ENCODE measurements at regions not wholly inside any gene's neighbourhood (a gene's known extent, or its start where the extent isn't known, plus 50 kb on each side); places are given as distances from the start of the nearest gene placed in this dataset.

GRCh38 chr6:47360388-47360787 is 50.7 kb upstream of the TNFRSF21 start:
- no peak for DNase-seq

DNA sequence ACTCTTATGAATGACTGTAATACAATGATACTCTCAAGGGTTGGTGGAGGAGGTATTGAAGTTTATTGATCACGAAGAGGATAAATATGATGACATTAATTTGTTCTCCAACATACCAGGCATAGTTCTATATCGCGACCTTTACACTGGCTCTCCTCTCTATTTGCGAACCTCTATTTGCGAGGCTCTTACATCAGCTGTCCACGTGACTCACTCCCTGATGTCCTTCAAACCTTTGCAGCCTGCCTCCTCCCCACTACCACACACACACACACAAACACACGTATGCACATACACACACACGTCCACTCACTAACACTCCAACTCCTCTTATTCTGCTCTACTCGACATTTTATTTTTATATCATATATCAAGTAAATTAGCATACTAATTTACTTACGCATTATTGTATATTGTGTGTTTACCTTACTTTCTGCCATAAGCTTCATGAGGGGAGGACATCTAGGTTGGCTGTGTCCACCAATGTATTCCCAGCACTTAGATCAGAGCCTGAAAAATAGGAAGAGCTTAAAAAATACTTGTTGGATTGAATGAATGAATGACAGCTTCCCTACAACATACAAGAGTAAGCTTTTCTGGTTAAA is 53.3 kb upstream of the TNFRSF21 start:
- no peak for DNase-seq

GRCh38 chr6:47363736-47364135 is 54.0 kb upstream of the TNFRSF21 start:
- DNase-seq = no peak

DNA sequence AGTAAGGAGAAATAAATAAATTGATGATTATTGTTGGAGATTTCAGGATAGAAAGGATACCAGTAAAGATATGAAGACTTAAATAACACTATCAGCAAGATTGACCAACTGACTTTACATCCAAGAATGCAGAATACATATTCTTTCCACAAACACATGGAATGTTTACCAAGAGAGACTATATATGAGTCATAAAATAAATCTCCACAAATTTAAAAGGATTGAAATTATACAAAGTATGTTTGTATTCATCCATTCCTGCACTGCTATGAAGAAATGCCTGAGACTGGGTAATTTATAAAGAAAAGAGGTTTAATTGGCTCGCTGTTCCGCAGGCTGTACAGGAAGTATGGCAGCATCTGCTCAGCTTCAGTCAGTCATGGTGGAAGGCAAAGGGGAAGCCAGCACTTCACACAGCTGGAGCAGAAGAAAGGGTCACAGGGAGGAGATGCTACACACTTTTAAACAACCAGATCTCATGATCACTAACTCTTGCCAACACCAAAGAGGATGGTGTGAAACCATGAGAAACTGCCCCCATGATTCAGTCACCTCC is 56.7 kb upstream of the TNFRSF21 start:
- no peak for DNase-seq

DNA sequence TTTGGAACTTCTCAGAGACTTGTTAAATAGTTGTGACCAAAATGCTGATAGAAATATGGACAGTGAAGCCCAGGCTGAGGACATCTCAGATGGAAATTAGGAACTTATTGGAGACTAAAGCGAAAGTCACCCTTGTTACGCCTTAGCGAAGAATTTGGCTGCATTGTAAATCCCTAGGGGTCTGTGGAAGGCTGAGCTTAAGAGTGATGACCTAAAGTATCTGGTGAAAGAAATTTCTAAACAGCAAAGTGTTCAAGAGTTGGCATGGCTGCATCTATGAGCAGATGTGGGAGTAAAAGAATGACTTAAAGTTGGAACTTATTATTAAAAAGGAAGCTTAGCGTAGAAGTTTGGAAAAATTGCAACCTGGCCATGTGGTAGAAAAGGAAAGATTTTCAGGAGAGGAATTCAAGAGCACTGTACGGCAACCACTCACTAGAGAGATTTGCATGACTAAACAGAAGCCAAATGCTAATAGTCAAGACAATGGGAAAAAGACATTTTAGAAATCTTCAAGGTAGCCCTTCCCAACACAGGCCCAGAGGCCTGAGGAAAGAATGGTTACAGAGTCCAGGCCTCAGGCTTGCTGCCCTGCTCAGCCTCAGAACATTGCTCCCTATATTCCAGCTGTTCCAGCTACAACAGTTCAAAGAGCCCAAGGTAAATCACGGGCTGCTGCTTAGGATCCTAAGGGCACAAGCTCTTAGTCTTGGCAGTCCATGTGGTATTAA is 61.6 kb upstream of the TNFRSF21 start:
- no peak for DNase-seq

GRCh38 chr6:47371870-47372255 is 62.2 kb upstream of the TNFRSF21 start:
- no peak for DNase-seq

DNA sequence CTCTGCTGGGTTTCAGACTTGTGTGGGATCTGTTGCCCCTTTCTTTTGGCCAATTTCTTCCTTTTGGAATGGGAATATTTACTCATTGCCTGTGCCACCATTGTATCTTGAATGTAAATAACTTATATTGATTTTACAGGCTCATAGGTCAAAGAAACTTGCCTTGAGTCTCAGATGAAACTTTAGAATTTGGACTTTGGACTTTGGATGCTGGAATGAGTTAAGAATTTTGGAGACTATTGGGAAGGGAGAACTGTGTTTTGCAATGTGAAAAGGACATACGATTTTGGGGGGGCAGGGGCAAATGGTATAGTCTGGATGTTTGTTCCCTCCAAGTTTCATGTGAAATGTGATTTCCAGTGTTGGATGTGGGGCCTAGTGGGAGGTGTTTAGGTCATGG is 62.6 kb upstream of the TNFRSF21 start:
- DNase-seq = no peak

DNA sequence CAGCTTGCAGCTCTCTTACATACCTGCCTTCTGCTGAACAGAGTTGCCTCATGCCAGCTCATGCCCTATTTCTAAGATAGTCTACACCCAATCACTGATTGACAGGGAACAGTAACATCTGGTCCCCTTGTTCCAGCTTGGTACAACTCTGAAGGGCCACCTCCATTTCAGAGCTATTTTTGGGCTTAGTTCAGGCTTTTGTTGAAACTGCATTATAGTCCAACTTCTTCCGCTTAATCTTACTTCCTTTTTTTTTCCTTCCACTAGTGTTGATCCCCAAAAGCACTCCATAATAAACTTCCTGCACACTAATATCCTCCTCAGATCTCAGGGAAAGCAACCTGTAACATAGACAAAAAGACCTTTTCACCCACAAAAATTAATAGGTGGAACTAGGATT is 65.7 kb upstream of the TNFRSF21 start:
- DNase-seq = no peak

DNA sequence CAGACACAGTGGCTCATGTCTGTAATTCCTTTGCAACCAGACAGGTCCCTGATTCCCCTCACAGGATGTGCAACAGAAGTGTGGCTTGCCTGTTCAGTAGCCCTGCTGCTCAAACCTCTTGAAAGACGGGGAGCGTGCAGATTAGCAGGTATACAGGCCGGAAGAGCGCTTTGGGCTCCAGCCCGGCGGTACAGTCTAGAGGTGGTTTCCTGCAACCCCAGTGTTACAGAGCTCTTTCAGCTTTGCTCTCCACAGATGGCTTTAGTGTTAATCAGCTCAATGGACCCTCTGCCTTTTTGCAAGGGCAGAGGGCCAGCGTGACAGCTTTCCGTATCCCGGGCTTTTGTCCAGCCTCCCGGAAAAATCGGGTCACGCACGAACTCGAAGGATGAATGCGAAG is 67.2 kb upstream of the TNFRSF21 start:
- no peak for DNase-seq

GRCh38 chr6:47377971-47378370 is 68.3 kb upstream of the TNFRSF21 start:
- DNase-seq = no peak

DNA sequence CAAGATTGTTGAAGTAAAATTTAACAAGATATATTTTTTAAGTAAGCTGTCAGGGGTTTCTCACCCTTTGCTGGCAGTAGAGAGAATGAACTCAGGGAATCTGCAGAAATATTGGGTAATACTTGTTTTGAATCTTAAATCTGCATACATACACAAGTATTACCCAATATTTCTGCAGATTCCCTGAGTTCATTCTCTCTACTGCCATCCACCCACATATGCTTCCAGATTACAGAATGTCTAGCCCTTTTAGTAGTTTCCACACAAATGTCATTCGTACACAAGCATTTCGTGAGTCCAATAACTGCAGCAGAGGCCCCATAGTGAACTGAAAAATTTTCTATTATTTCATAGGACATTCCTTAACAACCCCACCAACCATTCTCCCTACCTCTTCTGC is 69.6 kb upstream of the TNFRSF21 start:
- no peak for DNase-seq

- DNase-seq = no peak
Measured at GRCh38 chr6:47380251-47380650, 70.5 kb upstream of the TNFRSF21 start.

- DNase-seq = no peak
Measured at GRCh38 chr6:47381036-47381435, 71.3 kb upstream of the TNFRSF21 start.

DNA sequence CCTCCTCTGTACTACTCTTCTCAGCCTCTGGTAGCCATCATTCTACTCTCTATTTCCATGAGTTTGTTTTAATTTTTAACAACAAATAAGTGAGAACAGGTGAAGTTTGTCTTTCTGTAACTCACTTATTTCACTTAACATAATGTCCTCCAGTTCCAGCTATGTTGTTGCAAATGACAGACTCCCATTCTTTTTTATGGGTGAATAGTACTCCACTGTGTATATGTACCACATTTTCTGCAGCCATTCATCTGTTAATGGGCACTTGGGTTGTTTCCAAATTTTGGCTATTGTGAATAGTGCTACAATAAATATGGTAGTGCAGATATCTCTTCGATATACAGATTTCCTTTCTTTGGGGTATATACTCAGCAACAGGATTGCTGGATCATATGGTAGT is 73.7 kb upstream of the TNFRSF21 start:
- DNase-seq = no peak

DNA sequence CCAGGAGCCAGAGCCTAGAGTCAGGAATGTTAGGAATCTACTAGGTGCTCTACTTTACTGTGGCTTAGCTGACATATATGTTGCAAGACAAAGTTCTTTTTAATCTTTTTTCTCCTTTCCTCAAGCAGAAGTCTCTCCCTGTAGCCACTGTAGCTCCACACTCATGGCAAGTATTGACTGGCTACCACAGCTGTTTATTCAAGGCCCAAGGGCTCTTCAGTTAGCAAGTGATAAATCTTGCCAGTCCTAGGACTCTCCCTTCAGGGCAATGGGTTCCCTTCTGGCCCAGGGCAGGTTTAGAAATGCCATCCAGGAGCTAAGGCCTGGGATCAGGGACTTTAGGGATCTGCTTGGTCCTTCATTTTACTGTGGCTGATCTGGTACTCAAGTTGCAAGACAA is 82.0 kb upstream of the TNFRSF21 start:
- no peak for DNase-seq

GRCh38 chr6:47392251-47392650 is 82.5 kb upstream of the TNFRSF21 start:
- no peak for DNase-seq

DNA sequence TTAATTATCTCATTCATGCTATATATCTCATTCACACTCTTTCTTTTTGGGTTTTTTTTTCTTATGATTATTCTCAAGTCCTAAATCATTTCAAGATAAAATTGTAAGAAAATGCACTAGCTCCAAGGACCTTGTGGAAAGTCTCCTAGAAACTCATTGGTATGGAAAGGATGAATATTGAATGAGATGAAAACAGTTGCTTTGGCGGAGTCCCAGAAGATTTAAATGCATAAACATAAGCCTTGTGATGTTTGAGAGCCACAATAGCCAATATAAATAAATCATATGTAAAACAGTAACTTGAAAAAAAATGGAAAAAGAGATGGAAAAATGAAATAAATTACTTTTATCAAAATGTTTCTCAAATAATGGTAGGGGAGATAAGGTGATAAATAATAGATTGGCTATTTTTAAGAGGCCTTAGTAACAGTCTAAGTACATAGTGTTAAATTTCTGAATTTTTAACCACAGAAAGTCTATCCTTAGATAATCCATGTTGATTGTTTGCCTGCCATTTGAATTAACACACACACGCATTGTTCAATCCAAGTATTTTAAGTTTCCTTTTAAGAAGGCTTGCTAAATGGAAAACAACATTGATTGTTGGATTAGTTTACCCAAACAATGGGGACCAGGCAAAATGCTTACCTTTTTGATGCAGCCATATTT is 81.1 kb upstream of the CD2AP start:
- DNase-seq = no peak

DNA sequence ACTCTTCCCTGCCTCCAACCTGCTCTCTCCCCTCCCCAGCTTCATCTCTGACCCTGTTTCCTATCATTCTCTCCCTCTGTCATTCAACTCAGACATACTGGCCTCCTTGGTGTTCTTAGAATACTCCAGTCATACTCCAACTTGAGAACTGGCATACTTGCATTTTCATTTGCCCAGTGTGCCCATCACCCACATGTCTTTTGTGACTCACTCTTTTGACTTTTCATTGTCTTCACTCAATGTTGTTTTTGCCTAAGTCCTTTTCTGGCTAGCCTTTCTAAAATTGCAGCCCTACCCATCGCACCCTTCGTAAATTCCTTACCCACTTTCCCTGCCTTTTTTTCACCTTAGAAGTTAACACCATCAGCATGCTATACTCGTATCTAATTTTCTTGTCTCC is 77.0 kb upstream of the CD2AP start:
- no peak for DNase-seq

DNA sequence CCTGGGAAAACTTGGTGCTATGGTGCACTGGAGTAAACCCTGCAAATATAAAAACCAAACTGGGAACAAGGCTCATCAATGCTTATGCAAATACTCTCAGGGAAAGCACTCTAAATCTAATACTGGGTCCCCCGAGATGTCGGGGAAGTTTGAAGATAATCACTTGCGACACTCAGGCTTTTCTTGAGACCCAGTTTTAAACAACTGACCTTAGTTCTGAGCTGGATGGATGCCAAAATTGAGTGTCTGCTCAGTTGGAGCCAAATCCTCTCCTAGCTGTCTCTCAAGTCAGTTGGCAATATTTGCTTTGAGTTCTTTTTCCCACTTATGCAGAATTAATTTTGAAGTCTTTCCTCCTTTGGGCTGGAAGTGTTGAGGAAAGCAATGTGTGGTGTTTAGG is 75.5 kb upstream of the CD2AP start:
- no peak for DNase-seq

GRCh38 chr6:47403056-47403455 is 74.5 kb upstream of the CD2AP start:
- DNase-seq = no peak

DNA sequence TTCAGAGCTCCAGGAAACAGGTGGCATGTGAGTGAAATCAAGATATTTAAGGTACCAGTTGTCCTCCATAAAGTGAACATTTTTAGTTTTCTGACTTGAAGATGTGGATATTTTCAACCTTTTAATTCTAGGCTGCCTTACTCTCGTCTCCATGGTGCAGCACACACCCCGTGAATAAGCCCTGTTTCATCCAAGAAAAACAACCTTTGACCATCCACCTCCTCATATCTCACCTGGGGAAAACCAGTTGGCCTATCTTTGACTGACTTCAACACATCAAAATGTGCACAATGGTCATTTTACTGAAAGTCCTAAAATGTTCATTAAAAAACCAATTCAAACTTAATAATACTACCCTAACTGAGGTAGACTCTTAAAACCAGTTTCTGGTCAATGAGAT is 73.8 kb upstream of the CD2AP start:
- DNase-seq = no peak

DNA sequence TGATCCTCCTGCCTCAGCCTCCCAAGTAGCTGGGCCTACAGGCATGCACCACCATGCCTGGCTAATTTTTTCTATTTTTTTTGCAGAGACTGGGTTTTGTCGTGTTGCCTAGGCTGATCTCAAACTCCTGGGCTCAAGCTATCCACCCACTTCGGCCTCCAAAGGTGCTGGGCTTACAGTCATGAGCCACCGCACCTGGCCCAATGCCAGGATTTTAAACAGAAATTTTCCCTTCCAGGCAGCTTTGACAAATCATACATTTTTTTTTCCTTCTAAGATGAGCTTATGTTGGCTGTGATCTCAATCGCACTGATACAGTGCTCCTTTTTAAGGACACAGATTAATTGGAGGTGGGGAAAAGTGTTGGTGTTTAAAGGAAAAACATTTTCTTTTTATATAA is 73.2 kb upstream of the CD2AP start:
- no peak for DNase-seq

GRCh38 chr6:47405273-47405672 is 72.3 kb upstream of the CD2AP start:
- DNase-seq = no peak

Measured in CD4-positive, alpha-beta T cell treated with Interferon alpha-2 for 1 hour (primary cell).